CD8-positive, alpha-beta memory T cell (primary cell): ENCODE measurements at regions not wholly inside any gene's neighbourhood (a gene's known extent, or its start where the extent isn't known, plus 50 kb on each side); places are given as distances from the start of the nearest gene placed in this dataset.

Source experiments
- CTCF ChIA-PET: fragments of 350-600 bp; sonication (Branson Sonifier 250); formaldehyde crosslinking; loops from one replicate; lab custom pipeline; 2021; ENCODE audit warnings: antibody characterized with exemption; lab: Charles Lee
- POLR2A ChIA-PET: fragments of 350-600 bp; sonication (Branson Sonifier 250); formaldehyde crosslinking; loops from one replicate; lab custom pipeline; 2021; ENCODE audit warnings: antibody characterized with exemption; lab: Charles Lee
- DNase-seq, 5 donors: peaks; one replicate each; pipeline versions ENCODE4 v3.0.0 to v3.0.0-alpha.2; 2020 to 2022; ENCODE audit warnings: mixed read lengths in 1 of 5
- H3K27ac ChIP-seq: one replicate; pipeline ENCODE4 v1.7.0; 2013; ENCODE audit warnings: low read depth, mild to moderate bottlenecking, low read length, moderate library complexity
- H3K27me3 ChIP-seq: 2 replicates; pipeline ENCODE4 v1.7.0; 2013; ENCODE audit warnings: low read length, mild to moderate bottlenecking; ENCODE audit not compliant: insufficient read depth, poor library complexity, severe bottlenecking
- H3K36me3 ChIP-seq: 2 replicates; pipeline ENCODE4 v1.7.0; 2013; ENCODE audit warnings: mild to moderate bottlenecking, low read length, moderate library complexity; ENCODE audit not compliant: insufficient read depth
- H3K4me1 ChIP-seq: 2 replicates; pipeline ENCODE4 v1.7.0; 2013; ENCODE audit warnings: mild to moderate bottlenecking, low read length, moderate library complexity; ENCODE audit not compliant: insufficient read depth
- H3K4me3 ChIP-seq: 2 replicates; pipeline ENCODE4 v1.7.0; 2013; ENCODE audit warnings: mild to moderate bottlenecking, low read length
- H3K9me3 ChIP-seq: 2 replicates; pipeline ENCODE4 v1.7.0; 2013; ENCODE audit warnings: mild to moderate bottlenecking, low read length
- H3K27ac Mint-ChIP-seq, 8 donors: one replicate each; pipeline ENCODE4 v1.8.0; 2020 to 2021; ENCODE audit warnings: mixed read lengths in 8 of 8, mild to moderate bottlenecking in 6 of 8, inconsistent platforms in 3 of 8, moderate library complexity in 3 of 8
- H3K27me3 Mint-ChIP-seq, 2 donors: one replicate each; pipeline ENCODE4 v1.8.0; 2020 to 2021; ENCODE audit warnings: mixed read lengths in 2 of 2, mild to moderate bottlenecking in 1 of 2, moderate library complexity in 1 of 2
- H3K36me3 Mint-ChIP-seq, 3 donors: one replicate each; pipeline ENCODE4 v1.8.0; 2020 to 2021; ENCODE audit warnings: mixed read lengths in 3 of 3, inconsistent platforms in 1 of 3, mild to moderate bottlenecking in 1 of 3
- H3K4me1 Mint-ChIP-seq, 3 donors: one replicate each; pipeline ENCODE4 v1.8.0; 2020 to 2021; ENCODE audit warnings: mixed read lengths in 3 of 3, inconsistent platforms in 1 of 3, mild to moderate bottlenecking in 1 of 3
- H3K4me3 Mint-ChIP-seq, 7 donors: one replicate each; pipeline ENCODE4 v1.8.0; 2020 to 2021; ENCODE audit warnings: mixed read lengths in 7 of 7, mild to moderate bottlenecking in 6 of 7, moderate library complexity in 4 of 7, inconsistent platforms in 2 of 7
- H3K9me3 Mint-ChIP-seq, 5 donors: one replicate each; pipeline ENCODE4 v1.8.0; 2020 to 2022; ENCODE audit warnings: mixed read lengths in 5 of 5, mild to moderate bottlenecking in 3 of 5, moderate library complexity in 2 of 5, inconsistent platforms in 1 of 5

DNA sequence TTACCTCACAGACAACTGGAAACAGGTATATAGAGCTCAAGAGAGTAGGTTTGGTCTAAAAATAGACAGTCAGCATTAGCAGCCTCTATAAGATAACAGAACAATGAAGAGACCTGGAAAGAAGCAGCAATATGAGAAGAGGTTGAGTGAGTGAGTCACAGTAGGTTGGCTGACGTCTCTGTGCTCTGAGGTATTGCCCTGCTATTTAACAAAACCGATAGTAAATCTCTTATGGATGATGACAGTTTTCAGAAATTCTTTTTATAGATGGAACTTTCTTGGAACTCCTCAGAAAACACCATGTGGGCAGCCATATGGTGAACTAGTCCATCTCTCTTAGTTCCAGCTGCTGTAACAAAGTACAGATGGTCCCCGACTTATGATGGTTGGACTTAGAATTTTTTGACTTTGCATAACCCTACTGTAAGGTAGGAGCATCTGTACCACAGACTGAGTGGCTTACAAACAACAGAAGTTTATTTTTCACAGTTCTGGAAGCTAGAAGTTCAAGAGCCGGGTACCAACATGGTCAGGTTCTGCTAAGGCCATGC lies 123.5 kb downstream of the MBD2 start:
- Histone ChIP-seq H3K4me3 (no peak overlapping the region), H3K36me3 (no peaks in the 10 kb centered on the region), H3K9me3 (no peaks in the 10 kb centered on the region), H3K27me3 (no peaks in the 10 kb centered on the region), H3K27ac (no peak overlapping the region), H3K4me1 (no peaks in the 10 kb centered on the region)
- Mint-ChIP-seq H3K9me3 (peaks cover 0 to 11% (median 5%) of the 10 kb centered on the region in 5 donors), H3K27ac (no peak overlapping the region), H3K36me3 (peaks cover 0 to 3% (median 0%) of the 10 kb centered on the region in 3 donors), H3K4me1 (no peaks in the 10 kb centered on the region), H3K4me3 (no peak overlapping the region), H3K27me3 (peaks cover 5 to 10% of the 10 kb centered on the region in 2 donors)
- no peak for DNase-seq
- ChIA-PET POLR2A (no interaction called here), CTCF (no interaction called here)

DNA sequence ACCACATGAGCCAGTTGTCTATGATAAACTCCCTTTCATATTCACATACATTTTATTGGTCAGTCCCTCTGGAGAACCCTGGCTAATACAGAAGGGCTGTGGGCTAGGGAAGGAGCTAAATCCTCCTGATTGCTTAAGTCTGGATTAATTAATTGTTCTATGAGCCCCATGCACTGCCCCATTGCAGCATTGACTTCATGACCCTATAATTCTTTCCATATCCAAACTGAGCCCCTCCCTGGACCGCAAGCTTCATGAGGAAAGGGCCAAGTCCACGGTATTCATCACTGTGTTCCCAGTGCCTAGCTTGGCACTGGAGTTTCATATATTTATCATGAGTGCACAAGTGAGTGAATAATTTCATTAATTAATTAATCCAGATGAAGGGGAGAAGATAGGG lies 124.0 kb downstream of the MBD2 start:
- POLR2A ChIA-PET: no interaction called here
- Histone ChIP-seq H3K27ac (no peak overlapping the region), H3K27me3 (no peaks in the 10 kb centered on the region), H3K4me3 (no peak overlapping the region), H3K36me3 (no peaks in the 10 kb centered on the region), H3K4me1 (no peaks in the 10 kb centered on the region), H3K9me3 (no peaks in the 10 kb centered on the region)
- H3K36me3 Mint-ChIP-seq: peaks cover 0 to under 1% (median 0%) of the 10 kb centered on the region in 3 donors
- peaks cover 0 to 11% (median 5%) of the 10 kb centered on the region in 5 donors for H3K9me3 Mint-ChIP-seq
- H3K27ac Mint-ChIP-seq: no peak overlapping the region
- DNase-seq: no peak
- H3K4me1 Mint-ChIP-seq: no peaks in the 10 kb centered on the region
- CTCF ChIA-PET: no interaction called here
- H3K4me3 Mint-ChIP-seq: no peak overlapping the region
- H3K27me3 Mint-ChIP-seq: peaks cover 5 to 10% of the 10 kb centered on the region in 2 donors

DNA sequence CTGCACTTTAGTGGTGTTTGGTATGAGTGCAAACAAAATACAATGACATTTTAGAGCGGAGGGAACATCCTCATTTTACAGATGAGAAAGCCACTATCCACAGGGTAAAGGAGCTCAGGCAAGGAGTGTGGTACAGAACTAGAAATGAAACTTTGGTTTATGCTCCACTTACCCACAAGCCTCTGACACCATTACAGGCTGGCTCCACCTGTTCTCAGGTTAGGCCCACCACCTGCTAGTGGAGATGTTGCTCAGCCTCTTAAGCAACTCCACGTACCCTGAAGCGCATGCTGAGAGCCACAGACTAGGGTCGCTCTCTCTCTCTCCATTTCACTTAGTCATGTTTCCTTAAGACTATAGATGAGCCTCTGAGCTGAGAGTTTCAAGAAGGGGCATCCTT lies 130.0 kb downstream of the MBD2 start:
- Mint-ChIP-seq H3K27me3 (peaks cover 0 to 8% of the 10 kb centered on the region in 2 donors), H3K36me3 (no peaks in the 10 kb centered on the region), H3K4me1 (no peaks in the 10 kb centered on the region), H3K27ac (no peak overlapping the region), H3K4me3 (no peak overlapping the region), H3K9me3 (peaks cover 0 to 6% (median 5%) of the 10 kb centered on the region in 5 donors)
- Histone ChIP-seq H3K27ac (no peak overlapping the region), H3K36me3 (no peaks in the 10 kb centered on the region), H3K4me3 (no peak overlapping the region), H3K27me3 (no peaks in the 10 kb centered on the region), H3K9me3 (no peaks in the 10 kb centered on the region), H3K4me1 (no peaks in the 10 kb centered on the region)
- no peak for DNase-seq
- ChIA-PET CTCF (no interaction called here), POLR2A (no interaction called here)

DNA sequence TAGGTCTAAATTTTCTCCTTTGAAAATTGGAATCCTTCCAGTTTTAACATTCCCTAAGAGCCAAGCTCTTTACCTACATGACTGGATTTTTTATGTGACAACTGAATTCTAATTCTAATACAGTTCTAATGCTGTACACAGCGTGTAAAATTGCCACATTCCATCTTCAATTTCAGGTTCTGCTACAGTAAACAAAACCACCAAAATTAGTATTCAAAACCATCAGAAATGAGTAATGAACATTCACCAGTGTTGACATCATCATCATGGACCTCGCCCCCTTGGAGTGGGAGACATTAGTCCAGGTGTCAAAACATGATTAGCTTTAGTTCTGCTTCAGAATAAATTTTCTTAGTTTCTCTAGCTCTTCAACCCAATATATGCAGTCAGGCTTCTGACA lies 133.6 kb downstream of the MBD2 start:
- Mint-ChIP-seq H3K4me1 (peaks cover 0 to 15% (median 14%) of the 10 kb centered on the region in 3 donors), H3K27ac (no peak overlapping the region), H3K4me3 (no peak overlapping the region), H3K36me3 (peaks cover 0 to 4% (median 0%) of the 10 kb centered on the region in 3 donors), H3K27me3 (peaks cover 0 to 6% of the 10 kb centered on the region in 2 donors), H3K9me3 (no peaks in the 10 kb centered on the region)
- H3K27me3 ChIP-seq: no peaks in the 10 kb centered on the region
- POLR2A ChIA-PET: no interaction called here
- no peak for DNase-seq
- H3K27ac ChIP-seq: no peak overlapping the region
- no peaks in the 10 kb centered on the region for H3K9me3 ChIP-seq
- no peak overlapping the region for H3K4me3 ChIP-seq
- peaks cover 5% of the 10 kb centered on the region for H3K4me1 ChIP-seq
- no peaks in the 10 kb centered on the region for H3K36me3 ChIP-seq
- CTCF ChIA-PET: no interaction called here

DNA sequence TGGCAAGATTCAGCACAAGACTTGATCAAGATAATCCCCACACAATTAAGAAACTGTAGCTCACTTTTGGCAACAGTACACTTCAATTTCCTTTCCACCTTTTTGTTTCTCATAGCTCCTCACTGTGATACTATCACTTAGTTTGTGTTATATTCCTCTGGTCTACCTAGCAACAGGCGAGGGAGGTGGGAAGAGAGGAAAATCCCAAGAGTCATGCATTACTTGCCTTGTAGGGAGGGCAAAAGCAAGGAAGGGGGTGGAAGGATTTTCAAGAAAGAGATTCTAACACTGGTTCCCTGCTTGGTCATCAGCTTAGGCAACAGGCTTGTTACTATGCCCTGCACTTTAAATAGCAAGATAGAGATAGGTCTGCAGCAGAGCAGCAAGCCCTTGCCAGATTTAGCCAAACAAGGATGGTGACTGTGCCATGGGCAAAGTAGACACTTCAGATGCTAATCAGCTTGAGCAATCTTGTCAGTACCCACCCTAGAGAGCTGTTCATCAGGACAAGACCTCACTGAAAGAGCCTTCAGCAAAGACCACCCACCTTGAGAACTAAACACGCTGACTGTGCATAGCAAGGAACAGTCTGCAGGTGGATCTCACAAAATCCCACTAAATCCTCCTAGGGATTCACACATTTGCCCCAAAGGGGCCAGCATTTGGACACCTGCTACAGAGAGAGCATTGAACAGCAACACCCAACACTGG lies 134.6 kb downstream of the MBD2 start:
- POLR2A ChIA-PET: no interaction called here
- Histone ChIP-seq H3K27ac (no peak overlapping the region), H3K36me3 (no peaks in the 10 kb centered on the region), H3K9me3 (no peaks in the 10 kb centered on the region), H3K4me3 (no peak overlapping the region), H3K4me1 (peaks cover 5% of the 10 kb centered on the region), H3K27me3 (no peaks in the 10 kb centered on the region)
- H3K9me3 Mint-ChIP-seq: no peaks in the 10 kb centered on the region
- no peak overlapping the region for H3K4me3 Mint-ChIP-seq
- peaks cover 0 to 22% (median 20%) of the 10 kb centered on the region in 3 donors for H3K4me1 Mint-ChIP-seq
- DNase-seq: no peak
- H3K27ac Mint-ChIP-seq: peak overlapping the region in 1 of 8 donors; percentile 5
- CTCF ChIA-PET: no interaction called here
- H3K27me3 Mint-ChIP-seq: peaks cover 0 to 6% of the 10 kb centered on the region in 2 donors
- H3K36me3 Mint-ChIP-seq: peaks cover 0 to 4% (median 0%) of the 10 kb centered on the region in 3 donors

DNA sequence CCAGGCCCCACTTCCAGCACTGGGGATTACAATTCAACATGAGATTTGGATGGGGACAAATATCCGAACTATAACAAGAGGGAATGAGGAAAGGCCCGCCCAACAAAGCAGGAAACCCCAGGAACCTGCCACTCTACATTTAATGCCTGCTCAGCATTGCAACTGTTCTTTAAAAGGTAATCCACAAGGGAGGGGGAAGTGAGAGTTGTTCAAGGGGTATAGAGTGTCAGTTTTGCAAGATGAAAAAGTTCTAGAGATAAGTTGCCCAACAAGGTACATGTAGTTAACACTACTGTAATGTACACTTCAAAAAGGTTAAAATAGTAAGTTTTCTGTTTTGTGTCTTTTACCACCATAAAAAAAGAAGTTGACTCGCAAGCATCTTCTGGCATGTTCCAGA lies 137.6 kb downstream of the MBD2 start:
- peaks cover 0 to 17% (median 2%) of the 10 kb centered on the region in 3 donors for H3K36me3 Mint-ChIP-seq
- H3K36me3 ChIP-seq: no peaks in the 10 kb centered on the region
- no peaks in the 10 kb centered on the region for H3K9me3 ChIP-seq
- ChIA-PET CTCF (no interaction called here), POLR2A (no interaction called here)
- no peak overlapping the region for H3K27ac ChIP-seq
- peaks cover 3 to 18% (median 15%) of the 10 kb centered on the region in 5 donors for H3K9me3 Mint-ChIP-seq
- H3K4me1 ChIP-seq: peaks cover 5% of the 10 kb centered on the region
- H3K27me3 ChIP-seq: no peaks in the 10 kb centered on the region
- H3K4me1 Mint-ChIP-seq: peaks cover 0 to 26% (median 20%) of the 10 kb centered on the region in 3 donors
- H3K27ac Mint-ChIP-seq: peak overlapping the region in 4 of 8 donors; percentile 10 to 82 (median 50)
- peak overlapping the region in 3 of 7 donors; percentile 37 to 57 (median 52) for H3K4me3 Mint-ChIP-seq
- no peak for DNase-seq
- H3K27me3 Mint-ChIP-seq: peaks cover 5 to 6% of the 10 kb centered on the region in 2 donors
- H3K4me3 ChIP-seq: no peak overlapping the region

DNA sequence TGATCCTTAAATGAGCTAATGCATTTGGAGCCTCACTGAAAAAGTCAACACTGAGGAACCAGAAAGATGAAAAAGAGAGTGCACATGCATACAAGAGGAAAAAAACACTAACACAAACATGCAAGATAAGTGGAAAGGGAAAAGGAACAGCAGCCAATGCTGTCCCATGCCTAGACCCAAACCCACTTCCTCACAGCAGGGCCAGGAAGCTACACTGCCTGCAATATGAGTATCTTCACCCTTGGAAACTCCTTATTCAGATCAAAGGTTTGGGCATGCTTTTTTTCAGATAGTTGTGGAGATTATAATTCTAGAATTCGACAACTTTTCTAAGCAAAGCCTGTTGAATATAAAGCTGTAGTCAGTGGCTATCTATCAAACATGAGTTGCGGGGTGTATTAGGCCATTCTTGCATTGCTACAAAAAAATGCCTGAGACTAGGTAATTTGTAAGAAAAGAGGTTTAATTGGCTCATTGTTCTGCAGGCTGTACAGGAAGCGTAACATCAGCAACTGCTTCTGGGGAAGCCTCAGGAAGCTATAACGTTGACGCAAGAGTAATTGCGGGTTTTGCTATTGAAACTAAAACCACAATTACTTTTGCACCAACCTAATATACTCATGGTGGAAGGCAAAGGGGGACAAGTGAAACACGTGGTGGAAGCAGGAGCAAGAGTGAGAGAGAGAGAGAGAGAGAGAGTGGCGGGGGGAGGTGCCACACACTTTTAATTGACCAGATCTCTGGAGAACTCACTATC lies 138.2 kb downstream of the MBD2 start:
- peak overlapping the region in 4 of 7 donors; percentile 24 to 57 (median 44) for H3K4me3 Mint-ChIP-seq
- Histone ChIP-seq H3K27ac (no peak overlapping the region), H3K9me3 (no peaks in the 10 kb centered on the region), H3K4me1 (peaks cover 5% of the 10 kb centered on the region), H3K27me3 (no peaks in the 10 kb centered on the region), H3K4me3 (no peak overlapping the region), H3K36me3 (no peaks in the 10 kb centered on the region)
- H3K4me1 Mint-ChIP-seq: peaks cover 0 to 26% (median 20%) of the 10 kb centered on the region in 3 donors
- peak in 1 of 5 donors; percentile 2 for DNase-seq
- H3K9me3 Mint-ChIP-seq: peaks cover 3 to 20% (median 17%) of the 10 kb centered on the region in 5 donors
- H3K27me3 Mint-ChIP-seq: peaks cover 5 to 6% of the 10 kb centered on the region in 2 donors
- peaks cover 0 to 18% (median 2%) of the 10 kb centered on the region in 3 donors for H3K36me3 Mint-ChIP-seq
- CTCF ChIA-PET: no interaction called here
- POLR2A ChIA-PET: interaction anchor here (0.7 kb wide), 1 partner anchor 47 kb away, joined by 7 read pairs; no protein-coding TSS in a partner anchor
- peak overlapping the region in 7 of 8 donors; percentile 10 to 83 (median 56) for H3K27ac Mint-ChIP-seq

DNA sequence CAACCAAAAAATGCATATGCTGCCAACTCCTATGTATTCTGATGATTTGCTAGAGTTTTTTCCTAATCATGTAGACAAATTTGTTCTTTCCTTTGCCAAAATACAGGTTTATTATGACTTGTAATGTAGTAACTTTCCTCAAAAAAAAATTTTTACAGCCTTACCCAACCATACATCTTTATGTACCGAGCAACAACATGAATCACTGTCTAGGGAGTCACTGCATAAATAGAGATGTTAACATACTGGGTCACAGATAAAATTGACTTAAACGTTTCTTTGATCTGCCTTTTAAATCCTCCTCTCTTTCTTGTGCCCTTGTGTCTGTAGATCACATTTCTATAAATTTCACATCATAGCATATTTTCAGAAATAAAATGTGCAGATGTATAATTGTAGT lies 143.6 kb downstream of the MBD2 start:
- Histone ChIP-seq H3K4me3 (no peak overlapping the region), H3K4me1 (no peaks in the 10 kb centered on the region), H3K9me3 (no peaks in the 10 kb centered on the region), H3K27me3 (no peaks in the 10 kb centered on the region), H3K27ac (no peak overlapping the region), H3K36me3 (no peaks in the 10 kb centered on the region)
- no peak for DNase-seq
- H3K4me1 Mint-ChIP-seq: peaks cover 0 to 11% (median 6%) of the 10 kb centered on the region in 3 donors
- H3K27me3 Mint-ChIP-seq: peaks cover 0 to 5% of the 10 kb centered on the region in 2 donors
- CTCF ChIA-PET: no interaction called here
- POLR2A ChIA-PET: no interaction called here
- H3K9me3 Mint-ChIP-seq: peaks cover 3 to 20% (median 17%) of the 10 kb centered on the region in 5 donors
- H3K4me3 Mint-ChIP-seq: no peak overlapping the region
- H3K36me3 Mint-ChIP-seq: peaks cover 0 to 19% (median 2%) of the 10 kb centered on the region in 3 donors
- no peak overlapping the region for H3K27ac Mint-ChIP-seq
